IMR-90 (cell line): ENCODE measurements at regions not wholly inside any gene's neighbourhood (a gene's known extent, or its start where the extent isn't known, plus 50 kb on each side); places are given as distances from the start of the nearest gene placed in this dataset.

Source experiments
- ATAC-seq: fragments of 200-7000 bp; cut with Tn5 transposase; 2 replicates; pipeline ENCODE4 v1.9.1; 2020; ENCODE audit warnings: low read depth, mild to moderate bottlenecking, moderate library complexity
- BruUV-seq: library from RNA; stranded (reverse); fragments of 400-500 nt; replicated peaks from 2 replicates; lab custom pipeline; 2021; lab: Mats Ljungman, UMichigan
- CTCF ChIA-PET: fragments of 300-600 bp; formaldehyde crosslinking; extraction: SDS; loops from one replicate; lab custom pipeline; 2021; ENCODE audit warnings: antibody characterized with exemption; lab: Yijun Ruan, JAX
- POLR2A ChIA-PET: fragments of 300-600 bp; sonication (Branson Sonifier 250); formaldehyde crosslinking; loops from one replicate; lab custom pipeline; 2022; ENCODE audit warnings: antibody characterized with exemption; ENCODE audit not compliant: unreplicated experiment; lab: Charles Lee
- DNase-seq: peaks from one replicate; pipeline ENCODE4 v3.0.0; 2013
- H2AFZ ChIP-seq: replicated peaks from 2 replicates; pipeline ENCODE3; 2013; ENCODE audit warnings: low read length, mild to moderate bottlenecking; ENCODE audit not compliant: poor library complexity
- H2AK5ac ChIP-seq: 2 replicates; pipeline ENCODE4 v1.6.1; 2013; ENCODE audit warnings: low read depth, low read length, inconsistent platforms
- H2AK9ac ChIP-seq: replicated peaks from 2 replicates; pipeline ENCODE3; 2013; ENCODE audit warnings: mild to moderate bottlenecking, low read depth, low read length, moderate library complexity; ENCODE audit not compliant: poor library complexity
- H2BK120ac ChIP-seq: 2 replicates; pipeline ENCODE4 v1.6.1; 2013; ENCODE audit warnings: low read depth, low read length, inconsistent platforms
- H2BK15ac ChIP-seq: 3 replicates; pipeline ENCODE4 v1.6.1; 2013; ENCODE audit warnings: low read depth, low read length, inconsistent platforms
- H2BK20ac ChIP-seq: 2 replicates; pipeline ENCODE4 v1.6.1; 2013; ENCODE audit warnings: low read depth, mild to moderate bottlenecking, inconsistent platforms, low read length, moderate library complexity
- H2BK5ac ChIP-seq: 2 replicates; pipeline ENCODE4 v1.6.1; 2013; ENCODE audit warnings: mild to moderate bottlenecking, low read depth, low read length, inconsistent platforms; ENCODE audit not compliant: poor library complexity, severe bottlenecking
- H3K14ac ChIP-seq: replicated peaks from 2 replicates; pipeline ENCODE4 v1.6.1; 2013; ENCODE audit warnings: low read depth, low read length, inconsistent platforms
- H3K18ac ChIP-seq: 2 replicates; pipeline ENCODE4 v1.6.1; 2013; ENCODE audit warnings: low read depth, low read length, control low read depth
- H3K23ac ChIP-seq: 2 replicates; pipeline ENCODE4 v1.6.1; 2013; ENCODE audit warnings: low read depth, low read length, inconsistent platforms
- H3K27ac ChIP-seq: 2 replicates; pipeline ENCODE4 v1.5.1; 2013; ENCODE audit warnings: mild to moderate bottlenecking, control low read depth, low read length; ENCODE audit not compliant: insufficient read depth
- H3K27me3 ChIP-seq: 2 replicates; pipeline ENCODE4 v1.6.1; 2013; ENCODE audit warnings: low read length; ENCODE audit not compliant: control insufficient read depth, insufficient read depth
- H3K36me3 ChIP-seq: 2 replicates; pipeline ENCODE4 v1.6.1; 2013; ENCODE audit warnings: low read length, mixed read lengths; ENCODE audit not compliant: control insufficient read depth, insufficient read depth
- H3K4ac ChIP-seq: 2 replicates; pipeline ENCODE4 v1.6.1; 2013; ENCODE audit warnings: low read depth, low read length, inconsistent platforms
- H3K4me1 ChIP-seq: 2 replicates; pipeline ENCODE4 v1.6.1; 2013; ENCODE audit warnings: low read length, mixed read lengths; ENCODE audit not compliant: control insufficient read depth, insufficient read depth
- H3K4me2 ChIP-seq: 2 replicates; pipeline ENCODE4 v1.6.1; 2013; ENCODE audit warnings: low read depth, mild to moderate bottlenecking, control low read depth, low read length, moderate library complexity
- H3K4me3 ChIP-seq: 2 replicates; pipeline ENCODE4 v1.5.1; 2013; ENCODE audit warnings: low read depth, mild to moderate bottlenecking, control low read depth, low read length, moderate library complexity; ENCODE audit not compliant: insufficient read depth
- H3K56ac ChIP-seq: 2 replicates; pipeline ENCODE4 v1.6.1; 2013; ENCODE audit warnings: low read length, inconsistent platforms; ENCODE audit not compliant: insufficient read depth; ENCODE audit errors: extremely low read depth
- H3K79me1 ChIP-seq, 2 experiments: 2 replicates each; pipeline ENCODE4 v1.6.1; 2013; ENCODE audit warnings: low read length in 2 of 2, inconsistent platforms in 1 of 2, low read depth in 1 of 2
- H3K9ac ChIP-seq: 2 replicates; pipeline ENCODE4 v1.6.1; 2013; ENCODE audit warnings: low read depth, low read length, control low read depth
- H3K9me1 ChIP-seq: 2 replicates; pipeline ENCODE4 v1.6.1; 2013; ENCODE audit warnings: low read length, inconsistent platforms; ENCODE audit not compliant: insufficient read depth
- H3K9me3 ChIP-seq: 2 replicates; pipeline ENCODE4 v1.6.1; 2013; ENCODE audit warnings: low read length; ENCODE audit not compliant: control insufficient read depth, insufficient read depth
- H4K20me1 ChIP-seq: 2 replicates; pipeline ENCODE4 v1.6.1; 2013; ENCODE audit warnings: low read length, inconsistent platforms; ENCODE audit not compliant: insufficient read depth
- H4K5ac ChIP-seq: 2 replicates; pipeline ENCODE4 v1.6.1; 2013; ENCODE audit warnings: mild to moderate bottlenecking, low read depth, low read length, control low read depth
- H4K8ac ChIP-seq, 2 experiments: 2 replicates each; pipeline ENCODE4 v1.6.1; 2013; ENCODE audit warnings: low read depth in 2 of 2, low read length in 2 of 2, control low read depth in 1 of 2, inconsistent platforms in 1 of 2
- H4K91ac ChIP-seq: 2 replicates; pipeline ENCODE4 v1.6.1; 2013; ENCODE audit warnings: low read depth, low read length, inconsistent platforms; ENCODE audit not compliant: insufficient read depth
- MAFK ChIP-seq: IDR thresholded peaks from 2 replicates; pipeline ENCODE4 v1.6.1; 2012; ENCODE audit warnings: low read depth, low read length, improper control_type of control experiment
- SMC3 ChIP-seq: fragments of 150-350 bp; IDR thresholded peaks from 2 replicates; pipeline ENCODE4 v1.6.1; 2016; ENCODE audit warnings: low read depth, mild to moderate bottlenecking, antibody characterized with exemption, low read length, moderate library complexity
- WGBS, 2 experiments: methylation state at CpG; one replicate each; pipeline versions ENCODE4 v1.1.5 to v1.1.7; 2013; ENCODE audit warnings: missing lambda C conversion rate in 2 of 2; ENCODE audit not compliant: insufficient read length in 1 of 2; ENCODE audit errors: extremely low coverage in 2 of 2; 5-methylcytosine and 5-hydroxymethylcytosine counted together
- dilution Hi-C: fragments of 300-500 bp; cut with HindIII; formaldehyde crosslinking; loops from one replicate; pipeline ENCODE4 v1.14.3; 2018; ENCODE audit warnings: low sequenced_read_pairs; ENCODE audit not compliant: unreplicated experiment
- in situ Hi-C: fragments of 300-500 bp; cut with MboI; formaldehyde crosslinking; loops from 3 replicates; pipeline ENCODE4 v1.14.3; 2019; ENCODE audit warnings: low sequenced_read_pairs, inconsistent platforms, mixed read lengths
- intact Hi-C: fragments of 100-400 bp; cut with micrococcal nuclease; formaldehyde crosslinking; loops from 2 replicates; pipeline ENCODE4 v1.10.0; 2022

- Histone ChIP-seq H4K91ac (no peak overlapping the region), H2BK120ac (no peak overlapping the region), H2AK5ac (no peak overlapping the region), H2BK5ac (no peak overlapping the region), H3K9ac (no peak overlapping the region), H3K14ac (no peak overlapping the region), H2BK15ac (no peak overlapping the region), H3K18ac (no peak overlapping the region), H4K8ac (no peak overlapping the region), H3K4ac (no peak overlapping the region), H2AFZ (no peak overlapping the region), H3K27ac (no peak overlapping the region), H4K5ac (no peak overlapping the region), H3K4me3 (no peak overlapping the region), H3K9me3 (no peaks in the 10 kb centered on the region), H3K36me3 (no peaks in the 10 kb centered on the region), H4K20me1 (no peaks in the 10 kb centered on the region), H3K23ac (no peak overlapping the region), H3K27me3 (no peaks in the 10 kb centered on the region), H3K79me1 (no peaks in the 10 kb centered on the region), H2BK20ac (no peak overlapping the region), H2AK9ac (no peak overlapping the region), H3K9me1 (no peaks in the 10 kb centered on the region), H3K4me1 (no peaks in the 10 kb centered on the region), H3K56ac (no peak overlapping the region), H3K4me2 (no peak overlapping the region)
- no CpG with 5 or more reads among the region's 4 CpGs for WGBS, 2 experiments
- intact Hi-C loops (no loop called here), dilution Hi-C loops (no loop called here), in situ Hi-C loops (no loop called here)
- no peak for TF ChIP-seq SMC3
- no peak for TF ChIP-seq MAFK
- ATAC-seq: no peak
- ChIA-PET CTCF (no interaction called here), POLR2A (no interaction called here)
- no TSS peak for BruUV-seq
- DNase-seq: no peak
Observed at GRCh38 chr6:145400508-145400907, 334.8 kb downstream of the EPM2A start.
